K562 (cell line): ENCODE measurements at regions not wholly inside any gene's neighbourhood (a gene's known extent, or its start where the extent isn't known, plus 50 kb on each side); places are given as distances from the start of the nearest gene placed in this dataset.

Source experiments
- ELF1 ChIP-seq: fragments of 200-800 bp; sonication (Bioruptor generic); IDR thresholded peaks from 2 replicates; pipeline ENCODE4 v1.6.1; 2016; ENCODE audit warnings: missing genetic modification characterization, missing compliant biosample characterization
- RAD21 ChIP-seq, 2 experiments: fragments of 250-450 bp in 1 of 2; fragments of 450-650 bp in 1 of 2; sonication (Bioruptor Pico) in 1 of 2; formaldehyde crosslinking in 1 of 2; IDR thresholded peaks in 1 of 2; conservative IDR thresholded peaks in 1 of 2; 2 replicates each; pipeline versions ENCODE4 v1.4.0 to v1.8.0; 2020 to 2022; ENCODE audit warnings: mild to moderate bottlenecking in 2 of 2, moderate library complexity in 1 of 2
- TF ChIP-seq, protein P1 (sequence below), 3 experiments: IDR thresholded peaks in 2 of 3; conservative IDR thresholded peaks in 1 of 3; 2 replicates each; pipeline ENCODE4 v1.5.1; 2011 to 2012; ENCODE audit warnings: low read length in 3 of 3, mild to moderate bottlenecking in 3 of 3, control low read depth in 2 of 3, improper control_type of control experiment in 1 of 3, inconsistent platforms in 1 of 3, low read depth in 1 of 3, mixed read lengths in 1 of 3, moderate library complexity in 1 of 3; ENCODE audit not compliant: insufficient read depth in 2 of 3
- TF ChIP-seq, protein P2 (sequence below): sonication (generic); formaldehyde crosslinking; IDR thresholded peaks from 2 replicates; pipeline ENCODE4 v1.8.1; 2023; ENCODE audit warnings: mild to moderate bottlenecking, missing genetic modification reagents

DNA sequence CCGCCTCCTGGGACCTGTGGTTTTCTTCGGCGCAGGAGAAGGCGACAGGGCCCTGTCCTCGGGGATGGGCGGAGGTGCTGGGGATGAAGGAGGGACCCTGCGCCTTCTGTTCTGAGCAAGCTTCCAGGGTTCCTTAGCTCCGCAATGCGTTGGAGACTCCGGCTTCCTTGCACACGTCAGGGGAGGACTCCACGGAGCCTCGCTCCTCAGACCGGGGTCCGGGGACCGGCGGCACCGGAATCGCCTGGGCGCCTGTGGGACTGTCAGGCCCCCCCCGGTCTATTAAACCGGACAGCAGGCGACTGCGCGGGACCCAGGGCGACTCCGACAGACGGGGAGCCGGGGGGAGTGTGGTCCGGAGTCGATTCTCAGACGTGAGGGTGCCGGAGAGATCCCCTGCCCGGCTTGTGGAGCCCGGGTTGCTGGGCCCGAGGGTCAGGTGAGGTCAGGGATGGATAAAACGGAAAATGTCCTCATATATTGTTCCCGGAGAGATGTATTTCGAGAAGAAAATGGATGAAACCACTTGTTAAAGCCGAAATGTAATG lies 227.4 kb downstream of the TEX29 start:
- TF ChIP-seq, protein P1, sequence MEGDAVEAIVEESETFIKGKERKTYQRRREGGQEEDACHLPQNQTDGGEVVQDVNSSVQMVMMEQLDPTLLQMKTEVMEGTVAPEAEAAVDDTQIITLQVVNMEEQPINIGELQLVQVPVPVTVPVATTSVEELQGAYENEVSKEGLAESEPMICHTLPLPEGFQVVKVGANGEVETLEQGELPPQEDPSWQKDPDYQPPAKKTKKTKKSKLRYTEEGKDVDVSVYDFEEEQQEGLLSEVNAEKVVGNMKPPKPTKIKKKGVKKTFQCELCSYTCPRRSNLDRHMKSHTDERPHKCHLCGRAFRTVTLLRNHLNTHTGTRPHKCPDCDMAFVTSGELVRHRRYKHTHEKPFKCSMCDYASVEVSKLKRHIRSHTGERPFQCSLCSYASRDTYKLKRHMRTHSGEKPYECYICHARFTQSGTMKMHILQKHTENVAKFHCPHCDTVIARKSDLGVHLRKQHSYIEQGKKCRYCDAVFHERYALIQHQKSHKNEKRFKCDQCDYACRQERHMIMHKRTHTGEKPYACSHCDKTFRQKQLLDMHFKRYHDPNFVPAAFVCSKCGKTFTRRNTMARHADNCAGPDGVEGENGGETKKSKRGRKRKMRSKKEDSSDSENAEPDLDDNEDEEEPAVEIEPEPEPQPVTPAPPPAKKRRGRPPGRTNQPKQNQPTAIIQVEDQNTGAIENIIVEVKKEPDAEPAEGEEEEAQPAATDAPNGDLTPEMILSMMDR (IDR thresholded peaks at IDR 0.05 in 2 of 3, conservative IDR thresholded peaks at IDR 0.05 in 1 of 3; ENCODE audit: insufficient read depth in 2 of 3, low read depth in 1 of 3, low read length in 3 of 3), result no peak
- TF ChIP-seq RAD21 (CRISPR knock-in tag; conservative IDR thresholded peaks at IDR 0.05 in 1 of 2, IDR thresholded peaks at IDR 0.05 in 1 of 2) (no peak), ELF1 (tag) (no peak)
- TF ChIP-seq, protein P2, sequence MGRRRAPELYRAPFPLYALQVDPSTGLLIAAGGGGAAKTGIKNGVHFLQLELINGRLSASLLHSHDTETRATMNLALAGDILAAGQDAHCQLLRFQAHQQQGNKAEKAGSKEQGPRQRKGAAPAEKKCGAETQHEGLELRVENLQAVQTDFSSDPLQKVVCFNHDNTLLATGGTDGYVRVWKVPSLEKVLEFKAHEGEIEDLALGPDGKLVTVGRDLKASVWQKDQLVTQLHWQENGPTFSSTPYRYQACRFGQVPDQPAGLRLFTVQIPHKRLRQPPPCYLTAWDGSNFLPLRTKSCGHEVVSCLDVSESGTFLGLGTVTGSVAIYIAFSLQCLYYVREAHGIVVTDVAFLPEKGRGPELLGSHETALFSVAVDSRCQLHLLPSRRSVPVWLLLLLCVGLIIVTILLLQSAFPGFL (CRISPR knock-in tag), result no peak
